GM23248 (cell line): ENCODE measurements at regions not wholly inside any gene's neighbourhood (a gene's known extent, or its start where the extent isn't known, plus 50 kb on each side); places are given as distances from the start of the nearest gene placed in this dataset.

Experiments used
- EZH2 ChIP-seq: fragments of 200-600 bp; sonication (generic); IDR thresholded peaks from 2 replicates; pipeline ENCODE4 v1.6.1; 2018; ENCODE audit warnings: antibody characterized with exemption, mild to moderate bottlenecking; ENCODE audit not compliant: insufficient read depth, poor library complexity, severe bottlenecking
- EZH2phosphoT487 ChIP-seq: fragments of 200-600 bp; sonication (generic); IDR thresholded peaks from 2 replicates; pipeline ENCODE4 v1.6.1; 2018; ENCODE audit warnings: antibody characterized with exemption, moderate library complexity, mild to moderate bottlenecking, low read depth; ENCODE audit not compliant: insufficient read depth

- no peak for TF ChIP-seq EZH2
- TF ChIP-seq EZH2phosphoT487: no peak
These were observed 187.9 kb upstream of the TBL1XR1 start for GRCh38 chr3:177385186-177385585.
